Right atrium auricular region (tissue), 2 donors: ENCODE measurements at regions not wholly inside any gene's neighbourhood (a gene's known extent, or its start where the extent isn't known, plus 50 kb on each side); places are given as distances from the start of the nearest gene placed in this dataset.

Experiments used
- DNase-seq: peaks from one replicate; pipeline ENCODE4 v3.0.0-alpha.2; 2019; ENCODE audit warnings: low spot score
- H3K27ac ChIP-seq, 2 donors: fragments of 200-600 bp; sonication (generic); 1 replicate in 1 of 2; 2 replicates in 1 of 2; pipeline ENCODE4 v1.5.1; 2016 to 2019
- H3K27me3 ChIP-seq, 2 donors: fragments of 200-600 bp; sonication (generic); one replicate each; pipeline versions ENCODE4 v1.5.1 to v1.6.0; 2017 to 2019
- H3K36me3 ChIP-seq: fragments of 200-600 bp; sonication (generic); one replicate; pipeline ENCODE4 v1.5.1; 2016
- H3K4me1 ChIP-seq, 2 donors: fragments of 200-600 bp; sonication (generic); one replicate each; pipeline versions ENCODE4 v1.5.1 to v1.6.0; 2017 to 2019
- H3K4me3 ChIP-seq, 2 donors: fragments of 200-600 bp; sonication (generic); 1 replicate in 1 of 2; 2 replicates in 1 of 2; pipeline ENCODE4 v1.5.1; 2017 to 2019; ENCODE audit warnings: mild to moderate bottlenecking in 1 of 2, moderate library complexity in 1 of 2
- H3K9me3 ChIP-seq, 2 donors: fragments of 200-600 bp; sonication (generic); one replicate each; pipeline ENCODE4 v1.5.1; 2019
- CTCF ChIP-seq, 2 donors: fragments of 200-600 bp; sonication (generic); IDR thresholded peaks; one replicate each; pipeline ENCODE4 v1.5.1; 2019; ENCODE audit warnings: antibody characterized with exemption in 2 of 2

GRCh38 chr1:181206979-181207790, 118.7 kb downstream of the IER5 start:
- TF ChIP-seq CTCF (IDR thresholded peaks at IDR 0.05): no peak
- peak; percentile 42 for DNase-seq

GRCh38 chr1:181208083-181208482, 119.6 kb downstream of the IER5 start:
- peak; percentile 28 for DNase-seq
- Histone ChIP-seq H3K27ac (no peak overlapping the region), H3K9me3 (no peaks in the 10 kb centered on the region), H3K36me3 (no peaks in the 10 kb centered on the region), H3K27me3 (no peaks in the 10 kb centered on the region), H3K4me3 (no peak overlapping the region), H3K4me1 (peaks cover 0 to 24% of the 10 kb centered on the region in 2 donors)
- no peak for TF ChIP-seq CTCF (IDR thresholded peaks at IDR 0.05)

More at GRCh38 chr1:181206979-181207790, 118.7 kb downstream of the IER5 start:
- H3K36me3 ChIP-seq: no peaks in the 10 kb centered on the region
- H3K27me3 ChIP-seq: no peaks in the 10 kb centered on the region
- no peak overlapping the region for H3K4me3 ChIP-seq
- H3K9me3 ChIP-seq: no peaks in the 10 kb centered on the region
- no peak overlapping the region for H3K27ac ChIP-seq
- peaks cover 0 to 24% of the 10 kb centered on the region in 2 donors for H3K4me1 ChIP-seq

GRCh38 chr1:181208967-181209366, 120.5 kb downstream of the IER5 start:
- Histone ChIP-seq H3K36me3 (no peaks in the 10 kb centered on the region), H3K4me3 (no peak overlapping the region), H3K4me1 (peaks cover 0 to 24% of the 10 kb centered on the region in 2 donors), H3K9me3 (no peaks in the 10 kb centered on the region), H3K27ac (no peak overlapping the region), H3K27me3 (no peaks in the 10 kb centered on the region)
- no peak for TF ChIP-seq CTCF (IDR thresholded peaks at IDR 0.05)
- DNase-seq: peak; percentile 40

- Histone ChIP-seq H3K36me3 (no peaks in the 10 kb centered on the region), H3K9me3 (no peaks in the 10 kb centered on the region), H3K27me3 (no peaks in the 10 kb centered on the region), H3K27ac (no peak overlapping the region), H3K4me1 (peaks cover 0 to 5% of the 10 kb centered on the region in 2 donors), H3K4me3 (no peak overlapping the region)
- DNase-seq: no peak
- TF ChIP-seq CTCF (IDR thresholded peaks at IDR 0.05): no peak
These were observed 124.6 kb downstream of the IER5 start for GRCh38 chr1:181213056-181213455.

- H3K27ac ChIP-seq: no peak overlapping the region
- H3K27me3 ChIP-seq: no peaks in the 10 kb centered on the region
- H3K4me3 ChIP-seq: no peak overlapping the region
- no peaks in the 10 kb centered on the region for H3K36me3 ChIP-seq
- peak; percentile 1 for DNase-seq
- peaks cover 0 to 5% of the 10 kb centered on the region in 2 donors for H3K4me1 ChIP-seq
- H3K9me3 ChIP-seq: no peaks in the 10 kb centered on the region
- TF ChIP-seq CTCF (IDR thresholded peaks at IDR 0.05): no peak
These were observed 128.1 kb downstream of the IER5 start for GRCh38 chr1:181216591-181216994.
